Suprapubic skin (tissue), 4 donors: ENCODE measurements at regions not wholly inside any gene's neighbourhood (a gene's known extent, or its start where the extent isn't known, plus 50 kb on each side); places are given as distances from the start of the nearest gene placed in this dataset.

ENCODE experiments used
- POLR2A ChIP-seq, 2 donors: fragments of 450-650 bp; IDR thresholded peaks; one replicate each; pipeline ENCODE4 v1.6.1; 2017; ENCODE audit warnings: antibody characterized with exemption in 2 of 2, mild to moderate bottlenecking in 2 of 2, moderate library complexity in 2 of 2
- POLR2AphosphoS5 ChIP-seq, 3 donors: sonication (generic); formaldehyde crosslinking; IDR thresholded peaks; one replicate each; pipeline ENCODE4 v1.6.1; 2017; ENCODE audit warnings: antibody characterized with exemption in 3 of 3
- TF ChIP-seq, protein P1 (sequence below), 2 donors: fragments of 200-600 bp in 1 of 2; fragments of 450-650 bp in 1 of 2; sonication (generic) in 1 of 2; IDR thresholded peaks; one replicate each; pipeline ENCODE4 v1.5.1; 2016 to 2019; ENCODE audit warnings: antibody characterized with exemption in 2 of 2, mild to moderate bottlenecking in 1 of 2, moderate library complexity in 1 of 2

DNA sequence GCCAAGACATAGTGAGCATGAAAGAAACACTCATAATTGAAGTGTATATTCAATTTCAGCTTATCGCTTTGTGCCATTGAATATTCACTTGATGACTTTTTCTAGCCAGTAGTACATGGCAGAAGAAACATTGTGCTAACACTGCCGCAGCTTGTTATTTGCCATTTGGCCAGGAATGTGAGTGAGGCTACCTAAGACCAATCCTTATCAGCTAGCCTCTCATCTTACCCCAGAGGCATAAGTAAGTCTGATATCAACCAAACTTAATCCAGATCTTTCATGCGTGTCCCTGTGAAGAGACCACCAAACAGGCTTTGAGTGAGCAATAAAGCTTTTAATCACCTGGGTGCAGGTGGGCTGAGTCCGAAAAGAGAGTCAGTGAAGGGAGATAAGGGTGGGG, 586.0 kb upstream of the MBL2 start:
- TF ChIP-seq POLR2A (IDR thresholded peaks at IDR 0.05) (no peak), POLR2AphosphoS5 (IDR thresholded peaks at IDR 0.05) (no peak)
- TF ChIP-seq, protein P1, sequence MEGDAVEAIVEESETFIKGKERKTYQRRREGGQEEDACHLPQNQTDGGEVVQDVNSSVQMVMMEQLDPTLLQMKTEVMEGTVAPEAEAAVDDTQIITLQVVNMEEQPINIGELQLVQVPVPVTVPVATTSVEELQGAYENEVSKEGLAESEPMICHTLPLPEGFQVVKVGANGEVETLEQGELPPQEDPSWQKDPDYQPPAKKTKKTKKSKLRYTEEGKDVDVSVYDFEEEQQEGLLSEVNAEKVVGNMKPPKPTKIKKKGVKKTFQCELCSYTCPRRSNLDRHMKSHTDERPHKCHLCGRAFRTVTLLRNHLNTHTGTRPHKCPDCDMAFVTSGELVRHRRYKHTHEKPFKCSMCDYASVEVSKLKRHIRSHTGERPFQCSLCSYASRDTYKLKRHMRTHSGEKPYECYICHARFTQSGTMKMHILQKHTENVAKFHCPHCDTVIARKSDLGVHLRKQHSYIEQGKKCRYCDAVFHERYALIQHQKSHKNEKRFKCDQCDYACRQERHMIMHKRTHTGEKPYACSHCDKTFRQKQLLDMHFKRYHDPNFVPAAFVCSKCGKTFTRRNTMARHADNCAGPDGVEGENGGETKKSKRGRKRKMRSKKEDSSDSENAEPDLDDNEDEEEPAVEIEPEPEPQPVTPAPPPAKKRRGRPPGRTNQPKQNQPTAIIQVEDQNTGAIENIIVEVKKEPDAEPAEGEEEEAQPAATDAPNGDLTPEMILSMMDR (IDR thresholded peaks at IDR 0.05) = no peak
